ENCODE measurements at regions not wholly inside any gene's neighbourhood (a gene's known extent, or its start where the extent isn't known, plus 50 kb on each side); places are given as distances from the start of the nearest gene placed in this dataset.

DNA sequence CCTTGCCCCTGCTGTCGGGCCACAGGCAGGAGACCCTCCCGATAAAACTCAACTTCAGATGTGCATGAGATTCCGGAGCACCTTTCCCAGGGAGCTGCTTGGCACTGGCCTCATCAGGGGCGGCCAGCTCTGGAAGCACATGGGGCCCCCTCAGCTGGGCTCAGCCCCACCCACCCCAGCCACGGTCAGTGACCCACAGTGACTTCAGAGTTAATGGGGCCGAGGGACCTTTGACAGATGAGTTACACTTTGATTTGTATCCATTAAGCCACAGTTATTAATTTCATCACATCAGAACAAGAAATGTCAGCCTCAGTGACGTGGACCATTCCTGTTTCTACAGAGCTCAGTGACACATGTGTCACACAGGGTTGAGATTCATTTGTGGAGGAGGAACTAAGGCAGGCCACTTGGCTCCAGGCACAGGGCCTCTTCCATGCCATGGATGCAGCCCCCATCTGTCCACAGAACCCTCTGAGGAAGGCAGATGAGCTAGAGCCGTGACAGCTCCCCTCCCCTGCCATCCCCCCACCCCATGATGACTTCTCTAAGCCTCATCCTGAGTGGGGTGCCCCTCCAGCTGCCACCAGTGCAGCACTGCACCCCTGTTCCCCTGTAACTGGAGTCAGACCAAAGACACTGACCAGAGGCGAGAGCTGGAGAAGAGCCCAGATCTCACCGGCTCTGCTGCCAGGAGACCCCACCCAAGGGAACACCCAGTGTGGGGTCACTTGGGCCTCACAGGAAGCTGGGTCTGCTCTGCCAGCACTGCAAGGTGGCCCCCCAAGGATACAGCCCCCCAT, 69.4 kb upstream of the ADAMTS2 start:
- no peak for TF ChIP-seq TAF1 (IDR thresholded peaks at IDR 0.05; ENCODE audit: low read depth)
- TF ChIP-seq, protein P1, sequence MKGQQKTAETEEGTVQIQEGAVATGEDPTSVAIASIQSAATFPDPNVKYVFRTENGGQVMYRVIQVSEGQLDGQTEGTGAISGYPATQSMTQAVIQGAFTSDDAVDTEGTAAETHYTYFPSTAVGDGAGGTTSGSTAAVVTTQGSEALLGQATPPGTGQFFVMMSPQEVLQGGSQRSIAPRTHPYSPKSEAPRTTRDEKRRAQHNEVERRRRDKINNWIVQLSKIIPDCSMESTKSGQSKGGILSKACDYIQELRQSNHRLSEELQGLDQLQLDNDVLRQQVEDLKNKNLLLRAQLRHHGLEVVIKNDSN (IDR thresholded peaks at IDR 0.05), result no peak
- no peak for TF ChIP-seq CREB1 (IDR thresholded peaks at IDR 0.05; ENCODE audit: low read depth)
- TF ChIP-seq CEBPB (IDR thresholded peaks at IDR 0.05), result no peak
- TF ChIP-seq NFIC (IDR thresholded peaks at IDR 0.05), result no peak
- TF ChIP-seq, protein P2, sequence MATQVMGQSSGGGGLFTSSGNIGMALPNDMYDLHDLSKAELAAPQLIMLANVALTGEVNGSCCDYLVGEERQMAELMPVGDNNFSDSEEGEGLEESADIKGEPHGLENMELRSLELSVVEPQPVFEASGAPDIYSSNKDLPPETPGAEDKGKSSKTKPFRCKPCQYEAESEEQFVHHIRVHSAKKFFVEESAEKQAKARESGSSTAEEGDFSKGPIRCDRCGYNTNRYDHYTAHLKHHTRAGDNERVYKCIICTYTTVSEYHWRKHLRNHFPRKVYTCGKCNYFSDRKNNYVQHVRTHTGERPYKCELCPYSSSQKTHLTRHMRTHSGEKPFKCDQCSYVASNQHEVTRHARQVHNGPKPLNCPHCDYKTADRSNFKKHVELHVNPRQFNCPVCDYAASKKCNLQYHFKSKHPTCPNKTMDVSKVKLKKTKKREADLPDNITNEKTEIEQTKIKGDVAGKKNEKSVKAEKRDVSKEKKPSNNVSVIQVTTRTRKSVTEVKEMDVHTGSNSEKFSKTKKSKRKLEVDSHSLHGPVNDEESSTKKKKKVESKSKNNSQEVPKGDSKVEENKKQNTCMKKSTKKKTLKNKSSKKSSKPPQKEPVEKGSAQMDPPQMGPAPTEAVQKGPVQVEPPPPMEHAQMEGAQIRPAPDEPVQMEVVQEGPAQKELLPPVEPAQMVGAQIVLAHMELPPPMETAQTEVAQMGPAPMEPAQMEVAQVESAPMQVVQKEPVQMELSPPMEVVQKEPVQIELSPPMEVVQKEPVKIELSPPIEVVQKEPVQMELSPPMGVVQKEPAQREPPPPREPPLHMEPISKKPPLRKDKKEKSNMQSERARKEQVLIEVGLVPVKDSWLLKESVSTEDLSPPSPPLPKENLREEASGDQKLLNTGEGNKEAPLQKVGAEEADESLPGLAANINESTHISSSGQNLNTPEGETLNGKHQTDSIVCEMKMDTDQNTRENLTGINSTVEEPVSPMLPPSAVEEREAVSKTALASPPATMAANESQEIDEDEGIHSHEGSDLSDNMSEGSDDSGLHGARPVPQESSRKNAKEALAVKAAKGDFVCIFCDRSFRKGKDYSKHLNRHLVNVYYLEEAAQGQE (IDR thresholded peaks at IDR 0.05; ENCODE audit: low read depth), result no peak
- no peak for TF ChIP-seq EGR1 (IDR thresholded peaks at IDR 0.05)
- no peak for TF ChIP-seq RAD21 (IDR thresholded peaks at IDR 0.05; ENCODE audit: low read depth)
- TF ChIP-seq EP300 (IDR thresholded peaks at IDR 0.05; ENCODE audit: borderline replicate concordance), result no peak
- no peak for TF ChIP-seq YY1 (IDR thresholded peaks at IDR 0.05; ENCODE audit: low read depth)
- no peak for TF ChIP-seq ZBTB7A (IDR thresholded peaks at IDR 0.05; ENCODE audit: low read depth)
- TF ChIP-seq, protein P3, sequence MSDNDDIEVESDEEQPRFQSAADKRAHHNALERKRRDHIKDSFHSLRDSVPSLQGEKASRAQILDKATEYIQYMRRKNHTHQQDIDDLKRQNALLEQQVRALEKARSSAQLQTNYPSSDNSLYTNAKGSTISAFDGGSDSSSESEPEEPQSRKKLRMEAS (IDR thresholded peaks at IDR 0.05), result no peak
- no peak for TF ChIP-seq TCF12 (IDR thresholded peaks at IDR 0.05; ENCODE audit: low read depth)
- TF ChIP-seq FOXM1 (IDR thresholded peaks at IDR 0.05; ENCODE audit: borderline replicate concordance, low read depth), result no peak
- TF ChIP-seq TEAD4 (IDR thresholded peaks at IDR 0.05), result no peak

DNA sequence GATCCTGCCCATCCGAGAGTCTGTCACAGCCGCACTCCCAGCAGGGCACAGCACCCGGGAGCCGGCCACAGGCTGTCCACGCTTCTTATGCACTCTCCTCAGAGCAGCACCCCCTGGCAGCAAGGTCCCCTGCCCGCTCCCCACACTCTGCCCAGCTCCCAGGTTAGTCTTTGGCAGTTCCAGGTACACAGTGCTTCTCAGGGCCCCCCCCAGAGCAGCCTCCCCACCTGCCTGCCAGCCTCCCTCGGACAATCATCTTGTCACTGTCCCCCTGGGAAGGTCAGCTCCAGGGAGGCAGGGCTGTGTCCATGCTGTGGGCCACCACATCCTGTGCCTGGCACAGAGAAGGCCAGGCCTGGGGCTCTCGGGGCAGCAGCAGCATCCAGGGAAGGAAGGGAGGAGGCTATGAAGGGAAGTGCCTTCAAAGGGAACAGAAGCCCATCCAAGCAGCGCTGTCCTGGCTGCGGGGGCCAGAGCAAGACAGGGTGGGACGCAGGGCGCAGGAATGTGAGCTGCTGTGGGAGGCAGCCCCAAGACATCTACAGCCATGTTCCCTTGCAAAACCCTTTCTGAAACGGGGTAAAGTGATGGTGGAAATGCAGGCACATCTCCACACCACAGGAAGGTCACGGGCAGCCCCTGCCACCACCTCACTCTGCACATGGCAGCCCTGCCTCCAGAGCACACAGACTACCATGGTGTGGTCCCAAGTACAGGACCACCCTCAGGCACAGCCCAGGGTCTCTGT, 68.6 kb upstream of the ADAMTS2 start:
- TF ChIP-seq CEBPB (IDR thresholded peaks at IDR 0.05) (no peak), TAF1 (IDR thresholded peaks at IDR 0.05; ENCODE audit: low read depth) (no peak), EGR1 (IDR thresholded peaks at IDR 0.05) (no peak), TEAD4 (IDR thresholded peaks at IDR 0.05) (no peak), CREB1 (IDR thresholded peaks at IDR 0.05; ENCODE audit: low read depth) (no peak), EP300 (IDR thresholded peaks at IDR 0.05; ENCODE audit: borderline replicate concordance) (no peak), TCF12 (IDR thresholded peaks at IDR 0.05; ENCODE audit: low read depth) (no peak), NFIC (IDR thresholded peaks at IDR 0.05) (no peak), YY1 (IDR thresholded peaks at IDR 0.05; ENCODE audit: low read depth) (no peak), FOXM1 (IDR thresholded peaks at IDR 0.05; ENCODE audit: borderline replicate concordance, low read depth) (no peak), ZBTB7A (IDR thresholded peaks at IDR 0.05; ENCODE audit: low read depth) (no peak), RAD21 (IDR thresholded peaks at IDR 0.05; ENCODE audit: low read depth) (no peak)
- TF ChIP-seq, protein P2 (IDR thresholded peaks at IDR 0.05; ENCODE audit: low read depth), result no peak
- TF ChIP-seq, protein P1 (IDR thresholded peaks at IDR 0.05), result no peak
- TF ChIP-seq, protein P3 (IDR thresholded peaks at IDR 0.05), result no peak

DNA sequence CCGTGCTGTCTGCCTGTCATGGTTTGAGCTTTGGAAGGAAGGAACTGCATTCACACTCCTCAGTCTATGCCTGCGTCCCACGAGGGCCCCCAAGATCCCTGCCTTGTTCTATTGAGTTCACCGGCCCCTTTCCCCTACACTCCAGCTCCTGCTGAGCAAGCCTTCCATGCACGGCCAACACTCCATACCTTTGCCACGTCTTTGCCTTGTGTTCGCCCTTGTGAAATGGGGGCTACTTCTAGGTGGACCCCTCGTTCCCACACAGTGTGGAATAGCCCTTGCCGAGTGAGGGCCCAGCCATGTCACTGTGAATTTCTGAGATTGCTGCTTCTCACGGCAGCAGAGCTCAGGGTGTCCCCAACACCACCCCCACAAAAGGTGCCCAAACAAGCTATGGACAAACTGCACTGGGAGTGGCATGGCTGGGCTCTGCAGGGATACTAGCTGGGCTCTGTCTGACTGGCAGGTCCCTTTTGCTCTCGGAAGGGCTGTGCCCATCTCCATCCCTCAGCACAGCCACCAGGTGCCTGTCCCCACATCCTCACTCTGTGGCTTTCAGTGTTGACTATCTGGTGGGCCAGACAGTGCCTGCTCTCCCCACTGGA, 67.9 kb upstream of the ADAMTS2 start:
- TF ChIP-seq TCF12 (IDR thresholded peaks at IDR 0.05; ENCODE audit: low read depth), result no peak
- TF ChIP-seq CEBPB (IDR thresholded peaks at IDR 0.05), result no peak
- no peak for TF ChIP-seq TEAD4 (IDR thresholded peaks at IDR 0.05)
- TF ChIP-seq, protein P1 (IDR thresholded peaks at IDR 0.05), result no peak
- TF ChIP-seq CREB1 (IDR thresholded peaks at IDR 0.05; ENCODE audit: low read depth), result no peak
- no peak for TF ChIP-seq ZBTB7A (IDR thresholded peaks at IDR 0.05; ENCODE audit: low read depth)
- TF ChIP-seq, protein P3 (IDR thresholded peaks at IDR 0.05), result no peak
- no peak for TF ChIP-seq EGR1 (IDR thresholded peaks at IDR 0.05)
- no peak for TF ChIP-seq YY1 (IDR thresholded peaks at IDR 0.05; ENCODE audit: low read depth)
- TF ChIP-seq, protein P2 (IDR thresholded peaks at IDR 0.05; ENCODE audit: low read depth), result no peak
- no peak for TF ChIP-seq EP300 (IDR thresholded peaks at IDR 0.05; ENCODE audit: borderline replicate concordance)
